Mesenchymal stem cell (in vitro differentiated cells and primary cell): ENCODE measurements at regions not wholly inside any gene's neighbourhood (a gene's known extent, or its start where the extent isn't known, plus 50 kb on each side); places are given as distances from the start of the nearest gene placed in this dataset.

Experiments
- DNase-seq: peaks from one replicate; pipeline ENCODE4 v3.0.0-alpha.2; 2013
- H2AFZ ChIP-seq: one replicate; pipeline ENCODE4 v1.6.1; 2013; ENCODE audit warnings: low read depth, mild to moderate bottlenecking, control low read depth, inconsistent platforms, low read length, moderate library complexity
- H2AK5ac ChIP-seq: 2 replicates; pipeline ENCODE4 v1.6.1; 2013; ENCODE audit warnings: low read length, moderate library complexity, mild to moderate bottlenecking, inconsistent platforms; ENCODE audit not compliant: severe bottlenecking
- H2BK120ac ChIP-seq: one replicate; pipeline ENCODE4 v1.6.1; 2013; ENCODE audit warnings: low read depth, mild to moderate bottlenecking, inconsistent platforms, low read length, moderate library complexity
- H2BK12ac ChIP-seq, 2 experiments: one replicate each; pipeline ENCODE4 v1.6.1; 2013; ENCODE audit warnings: inconsistent platforms in 2 of 2, low read length in 2 of 2, mild to moderate bottlenecking in 2 of 2, moderate library complexity in 2 of 2, control low read depth in 1 of 2
- H2BK15ac ChIP-seq: one replicate; pipeline ENCODE4 v1.6.1; 2013; ENCODE audit warnings: mild to moderate bottlenecking, low read depth, inconsistent platforms; ENCODE audit not compliant: poor library complexity, severe bottlenecking
- H2BK5ac ChIP-seq: 2 replicates; pipeline ENCODE4 v1.6.1; 2013; ENCODE audit warnings: low read depth, mild to moderate bottlenecking, low read length, control low read depth, inconsistent platforms; ENCODE audit not compliant: poor library complexity, severe bottlenecking
- H3K14ac ChIP-seq, 2 experiments: one replicate each; pipeline ENCODE4 v1.6.1; 2013; ENCODE audit warnings: inconsistent platforms in 2 of 2, low read length in 2 of 2, control low read depth in 1 of 2, mild to moderate bottlenecking in 1 of 2, moderate library complexity in 1 of 2
- H3K18ac ChIP-seq, 2 experiments: one replicate each; pipeline ENCODE4 v1.6.1; 2013; ENCODE audit warnings: inconsistent platforms in 2 of 2, low read length in 2 of 2, control low read depth in 1 of 2, low read depth in 1 of 2, mild to moderate bottlenecking in 1 of 2
- H3K23ac ChIP-seq, 2 experiments: one replicate each; pipeline ENCODE4 v1.6.1; 2013; ENCODE audit warnings: inconsistent platforms in 2 of 2, low read length in 2 of 2, mild to moderate bottlenecking in 2 of 2, moderate library complexity in 2 of 2, control low read depth in 1 of 2
- H3K27ac ChIP-seq: 2 replicates; pipeline ENCODE4 v1.5.1; 2013; ENCODE audit warnings: mild to moderate bottlenecking, moderate library complexity, low read length, control low read depth, inconsistent platforms; ENCODE audit not compliant: poor library complexity, severe bottlenecking
- H3K27me3 ChIP-seq, 2 experiments: 2 replicates each; pipeline versions ENCODE4 v1.6.1 to v1.7.0; 2013; ENCODE audit warnings: low read length in 2 of 2, mild to moderate bottlenecking in 2 of 2, moderate library complexity in 2 of 2, control low read depth in 1 of 2, inconsistent platforms in 1 of 2; ENCODE audit not compliant: control insufficient read depth in 1 of 2, insufficient read depth in 1 of 2
- H3K36me3 ChIP-seq, 2 experiments: 2 replicates each; pipeline versions ENCODE4 v1.6.1 to v1.7.0; 2013; ENCODE audit warnings: low read length in 2 of 2, control low read depth in 1 of 2, inconsistent platforms in 1 of 2, low read depth in 1 of 2, mild to moderate bottlenecking in 1 of 2; ENCODE audit not compliant: insufficient read depth in 2 of 2, control insufficient read depth in 1 of 2
- H3K4ac ChIP-seq, 2 experiments: one replicate each; pipeline ENCODE4 v1.6.1; 2013; ENCODE audit warnings: inconsistent platforms in 2 of 2, low read length in 2 of 2, mild to moderate bottlenecking in 2 of 2, moderate library complexity in 2 of 2, control low read depth in 1 of 2, low read depth in 1 of 2
- H3K4me1 ChIP-seq: 2 replicates; pipeline ENCODE4 v1.6.1; 2013; ENCODE audit warnings: low read depth, low read length, control low read depth; ENCODE audit not compliant: control insufficient read depth, insufficient read depth
- H3K4me2 ChIP-seq: 2 replicates; pipeline ENCODE4 v1.6.1; 2013; ENCODE audit warnings: low read length, mild to moderate bottlenecking, inconsistent platforms; ENCODE audit not compliant: poor library complexity, severe bottlenecking
- H3K4me3 ChIP-seq, 2 experiments: 2 replicates each; pipeline versions ENCODE4 v1.5.1 to v1.7.0; 2013; ENCODE audit warnings: low read length in 2 of 2, mild to moderate bottlenecking in 2 of 2, control low read depth in 1 of 2, low read depth in 1 of 2; ENCODE audit not compliant: insufficient read depth in 1 of 2
- H3K79me1 ChIP-seq: replicated peaks from 2 replicates; pipeline ENCODE4 v1.6.1; 2013; ENCODE audit warnings: mild to moderate bottlenecking, control low read depth, low read length, inconsistent platforms; ENCODE audit not compliant: poor library complexity, severe bottlenecking
- H3K9ac ChIP-seq: 2 replicates; pipeline ENCODE4 v1.7.0; 2013; ENCODE audit warnings: mild to moderate bottlenecking, low read length, moderate library complexity
- H3K9me3 ChIP-seq: 2 replicates; pipeline ENCODE4 v1.7.0; 2013; ENCODE audit warnings: mild to moderate bottlenecking, low read length; ENCODE audit not compliant: control insufficient read depth
- H4K8ac ChIP-seq: one replicate; pipeline ENCODE4 v1.6.1; 2013; ENCODE audit warnings: inconsistent platforms, mild to moderate bottlenecking, low read length, moderate library complexity
- H4K91ac ChIP-seq: one replicate; pipeline ENCODE4 v1.6.1; 2013; ENCODE audit warnings: mild to moderate bottlenecking, low read length, inconsistent platforms
- WGBS: methylation state at CpG from one replicate; pipeline ENCODE4 v1.1.7; 2013; ENCODE audit warnings: mixed read lengths; 5-methylcytosine and 5-hydroxymethylcytosine counted together

DNA sequence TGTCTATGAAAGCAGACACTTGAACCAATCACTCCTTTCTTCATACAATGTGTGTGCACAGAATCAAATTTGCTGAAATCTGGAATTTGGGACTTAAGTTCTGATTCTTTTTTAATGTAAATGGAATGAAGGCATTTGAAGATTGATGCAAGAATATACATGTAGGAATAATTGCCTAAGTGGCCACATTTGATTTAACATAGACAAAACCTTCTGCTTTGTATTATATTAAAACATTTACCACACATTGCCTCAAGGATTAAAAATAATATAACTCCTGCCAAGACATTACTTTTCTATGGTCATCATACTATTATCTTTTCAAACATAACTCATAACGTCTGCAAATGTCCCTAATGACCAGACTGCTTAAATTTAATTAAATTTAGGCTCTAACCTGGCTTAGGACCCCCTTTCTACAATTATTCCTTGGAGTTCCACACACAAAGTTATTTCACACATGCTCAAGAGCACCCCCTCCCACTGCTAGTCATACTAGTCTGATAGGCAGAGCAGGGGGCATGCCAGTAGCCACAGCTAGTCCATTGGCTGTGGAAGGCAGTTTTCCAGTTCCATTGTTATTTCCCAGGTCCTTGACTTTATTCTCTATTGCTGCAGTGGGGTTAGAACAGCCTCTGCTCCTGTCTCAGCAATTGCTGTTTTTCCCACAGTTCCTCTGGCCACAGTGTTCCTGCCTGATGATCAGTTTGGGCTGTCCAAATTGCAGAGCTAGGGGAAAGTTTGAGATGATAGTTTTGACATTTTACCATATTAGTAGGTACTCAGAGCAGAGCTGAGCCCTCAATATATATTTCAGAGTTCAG is 360.6 kb upstream of the GRAMD2B start:
- WGBS = 0% methylated on average over 1 of the region's 1 CpG
- H2AFZ ChIP-seq = no peak overlapping the region
- no peak overlapping the region for H3K4me3 ChIP-seq

DNA sequence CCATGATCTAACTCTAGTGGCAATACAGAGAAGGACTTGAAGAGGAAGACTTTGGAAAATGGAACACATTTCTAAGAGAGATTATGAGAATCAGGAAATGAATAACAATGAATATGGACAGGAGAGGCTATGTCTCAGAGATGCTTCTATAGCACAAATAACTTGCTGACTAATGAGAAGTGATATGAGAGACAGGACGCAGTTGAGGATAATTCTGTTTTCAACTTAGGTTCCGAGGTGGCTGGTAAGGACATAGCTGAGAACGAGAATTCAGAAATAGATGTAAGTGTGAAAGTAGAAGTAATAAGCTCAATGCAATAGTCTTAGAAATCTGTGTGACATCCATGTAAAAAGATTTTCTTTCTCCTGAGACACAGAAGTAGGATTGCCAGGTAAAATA is 358.1 kb upstream of the GRAMD2B start:
- Histone ChIP-seq H3K14ac (no peak overlapping the region), H3K9ac (no peak overlapping the region), H3K27ac (no peak overlapping the region), H2AK5ac (no peak overlapping the region), H3K36me3 (no peaks in the 10 kb centered on the region), H2BK12ac (no peak overlapping the region), H4K8ac (no peak overlapping the region), H3K79me1 (no peaks in the 10 kb centered on the region), H2BK15ac (no peak overlapping the region), H2BK5ac (no peak overlapping the region), H3K23ac (no peak overlapping the region), H3K4me2 (no peak overlapping the region), H3K27me3 (no peaks in the 10 kb centered on the region), H4K91ac (no peak overlapping the region), H3K4me1 (no peaks in the 10 kb centered on the region), H3K18ac (no peak overlapping the region), H3K4ac (no peak overlapping the region), H3K9me3 (no peaks in the 10 kb centered on the region), H3K4me3 (no peak overlapping the region), H2AFZ (no peak overlapping the region), H2BK120ac (no peak overlapping the region)
- WGBS = 93% methylated on average over 3 of the region's 3 CpGs
- DNase-seq = no peak

More for the DNA sequence above, 360.6 kb upstream of the GRAMD2B start:
- no peaks in the 10 kb centered on the region for H3K79me1 ChIP-seq
- H3K4ac ChIP-seq = no peak overlapping the region
- no peak for DNase-seq
- peak overlapping the region in 1 of 2 experiments; percentile 30 for H3K18ac ChIP-seq
- H3K9ac ChIP-seq = no peak overlapping the region
- no peak overlapping the region for H4K8ac ChIP-seq
- H2AK5ac ChIP-seq = no peak overlapping the region
- no peak overlapping the region for H2BK120ac ChIP-seq
- no peaks in the 10 kb centered on the region for H3K4me1 ChIP-seq
- H2BK15ac ChIP-seq = no peak overlapping the region
- no peaks in the 10 kb centered on the region for H3K36me3 ChIP-seq
- no peak overlapping the region for H3K27ac ChIP-seq
- no peak overlapping the region for H3K23ac ChIP-seq
- peak overlapping the region; percentile 23 for H4K91ac ChIP-seq
- H2BK12ac ChIP-seq = no peak overlapping the region
- H3K4me2 ChIP-seq = no peak overlapping the region
- no peaks in the 10 kb centered on the region for H3K9me3 ChIP-seq
- H3K14ac ChIP-seq = no peak overlapping the region
- no peaks in the 10 kb centered on the region for H3K27me3 ChIP-seq
- no peak overlapping the region for H2BK5ac ChIP-seq

DNA sequence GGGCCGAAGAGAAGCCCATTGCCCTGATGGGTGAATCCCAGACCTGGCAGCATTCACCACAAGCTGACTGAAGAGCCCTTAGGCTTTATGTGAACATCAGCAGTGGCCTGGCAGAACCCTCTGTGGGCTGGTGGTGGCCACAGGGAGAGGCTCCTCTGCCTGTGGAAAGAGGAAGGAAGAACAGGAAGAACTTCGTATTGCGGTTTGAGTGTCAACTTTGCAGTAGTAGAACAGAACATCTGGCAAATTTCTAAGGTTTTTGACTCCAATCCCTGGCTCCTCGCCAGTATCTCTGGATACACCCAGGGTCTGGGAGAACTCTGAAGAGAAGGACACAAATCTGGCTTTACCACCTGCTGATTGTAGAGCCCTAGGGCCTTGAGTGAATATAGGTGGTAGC is 356.4 kb upstream of the GRAMD2B start:
- Histone ChIP-seq H2BK15ac (no peak overlapping the region), H2AFZ (no peak overlapping the region), H3K79me1 (no peaks in the 10 kb centered on the region), H3K27me3 (no peaks in the 10 kb centered on the region), H3K9ac (no peak overlapping the region), H2AK5ac (no peak overlapping the region), H3K4me1 (no peaks in the 10 kb centered on the region), H2BK5ac (no peak overlapping the region), H4K91ac (no peak overlapping the region), H3K9me3 (no peaks in the 10 kb centered on the region), H3K18ac (no peak overlapping the region), H3K4ac (no peak overlapping the region), H2BK120ac (no peak overlapping the region), H3K27ac (no peak overlapping the region), H3K23ac (no peak overlapping the region), H3K14ac (no peak overlapping the region), H3K36me3 (no peaks in the 10 kb centered on the region), H2BK12ac (no peak overlapping the region), H3K4me3 (no peak overlapping the region), H4K8ac (no peak overlapping the region), H3K4me2 (no peak overlapping the region)
- DNase-seq = peak; percentile 11
- 89% methylated on average over 4 of the region's 4 CpGs for WGBS

DNA sequence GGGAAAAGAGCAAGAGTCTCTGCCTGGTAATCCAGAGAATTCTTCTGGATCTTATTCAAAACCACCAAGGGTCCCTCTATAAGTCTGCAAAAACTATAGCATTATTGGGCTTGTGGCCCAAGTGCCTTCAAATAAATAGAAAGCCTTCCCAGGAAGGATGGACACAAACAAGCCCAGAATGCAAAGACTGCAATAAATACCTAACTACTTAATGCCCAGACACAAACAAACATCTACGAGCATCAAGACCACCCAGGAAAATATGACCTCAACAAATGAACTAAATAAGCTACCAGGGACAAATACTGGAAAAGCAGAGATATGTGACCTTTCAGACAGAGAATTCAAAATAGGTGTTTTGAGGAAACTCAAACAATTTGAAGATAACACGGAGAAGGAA is 355.8 kb upstream of the GRAMD2B start:
- no peak for DNase-seq
- no peaks in the 10 kb centered on the region for H3K9me3 ChIP-seq
- no peak overlapping the region for H3K9ac ChIP-seq
- no peak overlapping the region for H3K18ac ChIP-seq
- no peak overlapping the region for H3K4me2 ChIP-seq
- no peak overlapping the region for H3K4me3 ChIP-seq
- no peaks in the 10 kb centered on the region for H3K36me3 ChIP-seq
- H2BK5ac ChIP-seq = no peak overlapping the region
- H2BK120ac ChIP-seq = no peak overlapping the region
- no peaks in the 10 kb centered on the region for H3K4me1 ChIP-seq
- no peak overlapping the region for H3K14ac ChIP-seq
- no peak overlapping the region for H2BK15ac ChIP-seq
- no peak overlapping the region for H3K27ac ChIP-seq
- H3K79me1 ChIP-seq = no peaks in the 10 kb centered on the region
- no peak overlapping the region for H2AFZ ChIP-seq
- H3K27me3 ChIP-seq = no peaks in the 10 kb centered on the region
- no peak overlapping the region for H3K23ac ChIP-seq
- WGBS = no CpG with 5 or more reads among the region's 2 CpGs
- no peak overlapping the region for H4K91ac ChIP-seq
- no peak overlapping the region for H4K8ac ChIP-seq
- no peak overlapping the region for H2AK5ac ChIP-seq
- H2BK12ac ChIP-seq = no peak overlapping the region
- no peak overlapping the region for H3K4ac ChIP-seq
